ENCODE measurements at regions not wholly inside any gene's neighbourhood (a gene's known extent, or its start where the extent isn't known, plus 50 kb on each side); places are given as distances from the start of the nearest gene placed in this dataset.

DNA sequence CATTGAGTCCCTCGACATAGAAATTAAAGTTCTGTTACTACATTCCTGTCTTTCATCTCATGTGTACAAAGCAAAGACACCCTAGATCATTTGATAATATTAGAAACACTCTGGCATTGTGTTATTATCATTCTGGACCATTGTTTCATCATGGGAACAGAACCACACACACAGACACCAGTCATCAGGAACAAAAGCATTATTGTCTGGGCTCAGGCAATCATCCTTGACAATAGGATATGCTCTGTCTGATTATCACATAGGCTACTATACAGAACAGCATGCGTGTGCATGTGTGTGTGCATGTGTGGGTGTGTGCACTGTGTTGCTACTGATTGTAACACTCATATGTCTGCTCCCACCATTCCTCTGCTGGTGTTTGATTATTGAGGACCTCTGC, 242.5 kb downstream of the SH3BP4 start:
- TF ChIP-seq, protein P1, sequence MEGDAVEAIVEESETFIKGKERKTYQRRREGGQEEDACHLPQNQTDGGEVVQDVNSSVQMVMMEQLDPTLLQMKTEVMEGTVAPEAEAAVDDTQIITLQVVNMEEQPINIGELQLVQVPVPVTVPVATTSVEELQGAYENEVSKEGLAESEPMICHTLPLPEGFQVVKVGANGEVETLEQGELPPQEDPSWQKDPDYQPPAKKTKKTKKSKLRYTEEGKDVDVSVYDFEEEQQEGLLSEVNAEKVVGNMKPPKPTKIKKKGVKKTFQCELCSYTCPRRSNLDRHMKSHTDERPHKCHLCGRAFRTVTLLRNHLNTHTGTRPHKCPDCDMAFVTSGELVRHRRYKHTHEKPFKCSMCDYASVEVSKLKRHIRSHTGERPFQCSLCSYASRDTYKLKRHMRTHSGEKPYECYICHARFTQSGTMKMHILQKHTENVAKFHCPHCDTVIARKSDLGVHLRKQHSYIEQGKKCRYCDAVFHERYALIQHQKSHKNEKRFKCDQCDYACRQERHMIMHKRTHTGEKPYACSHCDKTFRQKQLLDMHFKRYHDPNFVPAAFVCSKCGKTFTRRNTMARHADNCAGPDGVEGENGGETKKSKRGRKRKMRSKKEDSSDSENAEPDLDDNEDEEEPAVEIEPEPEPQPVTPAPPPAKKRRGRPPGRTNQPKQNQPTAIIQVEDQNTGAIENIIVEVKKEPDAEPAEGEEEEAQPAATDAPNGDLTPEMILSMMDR (IDR thresholded peaks at IDR 0.05; ENCODE audit: insufficient read depth, low read length): no peak
- TF ChIP-seq GABPA (IDR thresholded peaks at IDR 0.05; ENCODE audit: low read depth): no peak
- TF ChIP-seq POLR2AphosphoS5 (IDR thresholded peaks at IDR 0.05; ENCODE audit: low read depth): no peak
- TF ChIP-seq, protein P2, sequence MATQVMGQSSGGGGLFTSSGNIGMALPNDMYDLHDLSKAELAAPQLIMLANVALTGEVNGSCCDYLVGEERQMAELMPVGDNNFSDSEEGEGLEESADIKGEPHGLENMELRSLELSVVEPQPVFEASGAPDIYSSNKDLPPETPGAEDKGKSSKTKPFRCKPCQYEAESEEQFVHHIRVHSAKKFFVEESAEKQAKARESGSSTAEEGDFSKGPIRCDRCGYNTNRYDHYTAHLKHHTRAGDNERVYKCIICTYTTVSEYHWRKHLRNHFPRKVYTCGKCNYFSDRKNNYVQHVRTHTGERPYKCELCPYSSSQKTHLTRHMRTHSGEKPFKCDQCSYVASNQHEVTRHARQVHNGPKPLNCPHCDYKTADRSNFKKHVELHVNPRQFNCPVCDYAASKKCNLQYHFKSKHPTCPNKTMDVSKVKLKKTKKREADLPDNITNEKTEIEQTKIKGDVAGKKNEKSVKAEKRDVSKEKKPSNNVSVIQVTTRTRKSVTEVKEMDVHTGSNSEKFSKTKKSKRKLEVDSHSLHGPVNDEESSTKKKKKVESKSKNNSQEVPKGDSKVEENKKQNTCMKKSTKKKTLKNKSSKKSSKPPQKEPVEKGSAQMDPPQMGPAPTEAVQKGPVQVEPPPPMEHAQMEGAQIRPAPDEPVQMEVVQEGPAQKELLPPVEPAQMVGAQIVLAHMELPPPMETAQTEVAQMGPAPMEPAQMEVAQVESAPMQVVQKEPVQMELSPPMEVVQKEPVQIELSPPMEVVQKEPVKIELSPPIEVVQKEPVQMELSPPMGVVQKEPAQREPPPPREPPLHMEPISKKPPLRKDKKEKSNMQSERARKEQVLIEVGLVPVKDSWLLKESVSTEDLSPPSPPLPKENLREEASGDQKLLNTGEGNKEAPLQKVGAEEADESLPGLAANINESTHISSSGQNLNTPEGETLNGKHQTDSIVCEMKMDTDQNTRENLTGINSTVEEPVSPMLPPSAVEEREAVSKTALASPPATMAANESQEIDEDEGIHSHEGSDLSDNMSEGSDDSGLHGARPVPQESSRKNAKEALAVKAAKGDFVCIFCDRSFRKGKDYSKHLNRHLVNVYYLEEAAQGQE (IDR thresholded peaks at IDR 0.05; ENCODE audit: insufficient replicate concordance, low read depth): no peak
